Fibroblast of lung (primary cell): ENCODE measurements at regions not wholly inside any gene's neighbourhood (a gene's known extent, or its start where the extent isn't known, plus 50 kb on each side); places are given as distances from the start of the nearest gene placed in this dataset.

Source experiments
- EZH2 ChIP-seq: IDR thresholded peaks from 2 replicates; pipeline ENCODE4 v1.5.1; 2012; ENCODE audit warnings: low read length, control low read depth, mild to moderate bottlenecking; ENCODE audit errors: missing control alignments
- TF ChIP-seq, protein P1 (sequence below), 2 donors: IDR thresholded peaks in 1 of 2; conservative IDR thresholded peaks in 1 of 2; 1 replicate in 1 of 2; 2 replicates in 1 of 2; pipeline ENCODE4 v1.5.1; 2011 to 2012; ENCODE audit warnings: low read length in 2 of 2, control low read depth in 1 of 2, inconsistent platforms in 1 of 2, low read depth in 1 of 2, mild to moderate bottlenecking in 1 of 2

DNA sequence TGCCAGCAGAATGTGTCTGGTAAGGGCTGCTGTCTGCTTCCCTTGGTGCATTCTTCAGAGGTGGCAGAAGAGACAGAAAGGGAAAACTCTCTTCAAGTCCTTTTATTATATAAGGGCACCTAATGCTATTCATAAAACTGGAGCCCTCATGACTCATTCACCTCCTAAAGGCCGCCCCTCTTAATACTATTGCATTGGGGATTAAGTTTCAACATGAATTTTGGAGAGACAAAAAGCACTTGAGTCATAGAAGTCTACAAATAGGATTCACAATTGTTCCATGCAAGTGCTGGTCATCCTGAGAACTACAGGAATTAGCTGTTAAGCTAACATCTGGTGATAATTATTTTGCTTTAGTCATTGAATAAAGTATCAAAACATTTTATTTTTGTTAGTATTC is 349.5 kb downstream of the HS3ST1 start:
- TF ChIP-seq, protein P1, sequence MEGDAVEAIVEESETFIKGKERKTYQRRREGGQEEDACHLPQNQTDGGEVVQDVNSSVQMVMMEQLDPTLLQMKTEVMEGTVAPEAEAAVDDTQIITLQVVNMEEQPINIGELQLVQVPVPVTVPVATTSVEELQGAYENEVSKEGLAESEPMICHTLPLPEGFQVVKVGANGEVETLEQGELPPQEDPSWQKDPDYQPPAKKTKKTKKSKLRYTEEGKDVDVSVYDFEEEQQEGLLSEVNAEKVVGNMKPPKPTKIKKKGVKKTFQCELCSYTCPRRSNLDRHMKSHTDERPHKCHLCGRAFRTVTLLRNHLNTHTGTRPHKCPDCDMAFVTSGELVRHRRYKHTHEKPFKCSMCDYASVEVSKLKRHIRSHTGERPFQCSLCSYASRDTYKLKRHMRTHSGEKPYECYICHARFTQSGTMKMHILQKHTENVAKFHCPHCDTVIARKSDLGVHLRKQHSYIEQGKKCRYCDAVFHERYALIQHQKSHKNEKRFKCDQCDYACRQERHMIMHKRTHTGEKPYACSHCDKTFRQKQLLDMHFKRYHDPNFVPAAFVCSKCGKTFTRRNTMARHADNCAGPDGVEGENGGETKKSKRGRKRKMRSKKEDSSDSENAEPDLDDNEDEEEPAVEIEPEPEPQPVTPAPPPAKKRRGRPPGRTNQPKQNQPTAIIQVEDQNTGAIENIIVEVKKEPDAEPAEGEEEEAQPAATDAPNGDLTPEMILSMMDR (conservative IDR thresholded peaks at IDR 0.05 in 1 of 2, IDR thresholded peaks at IDR 0.05 in 1 of 2; ENCODE audit: low read depth in 1 of 2, low read length in 2 of 2): no peak
- TF ChIP-seq EZH2: no peak
